Skeletal muscle tissue (tissue), 3 donors: ENCODE measurements at regions not wholly inside any gene's neighbourhood (a gene's known extent, or its start where the extent isn't known, plus 50 kb on each side); places are given as distances from the start of the nearest gene placed in this dataset.

Experiments used
- H3K27ac ChIP-seq: one replicate; pipeline ENCODE4 v1.7.0; 2013; ENCODE audit warnings: mild to moderate bottlenecking, low read depth, low read length, inconsistent platforms
- H3K27me3 ChIP-seq, 3 donors: one replicate each; pipeline ENCODE4 v1.7.0; 2013; ENCODE audit warnings: low read length in 3 of 3; ENCODE audit not compliant: control insufficient read depth in 3 of 3, insufficient read depth in 3 of 3
- H3K36me3 ChIP-seq, 3 donors: one replicate each; pipeline ENCODE4 v1.7.0; 2013; ENCODE audit warnings: low read length in 3 of 3; ENCODE audit not compliant: control insufficient read depth in 3 of 3, insufficient read depth in 3 of 3
- H3K4me1 ChIP-seq, 3 donors: one replicate each; pipeline ENCODE4 v1.7.0; 2013; ENCODE audit warnings: low read length in 3 of 3, mild to moderate bottlenecking in 3 of 3; ENCODE audit not compliant: control insufficient read depth in 3 of 3, insufficient read depth in 3 of 3
- H3K4me3 ChIP-seq, 3 donors: one replicate each; pipeline ENCODE4 v1.7.0; 2013; ENCODE audit warnings: low read length in 3 of 3
- H3K9ac ChIP-seq, 3 donors: one replicate each; pipeline ENCODE4 v1.7.0; 2013; ENCODE audit warnings: low read length in 3 of 3, mild to moderate bottlenecking in 3 of 3, moderate library complexity in 2 of 3, low read depth in 1 of 3
- H3K9me3 ChIP-seq, 3 donors: one replicate each; pipeline ENCODE4 v1.7.0; 2013; ENCODE audit warnings: low read length in 3 of 3; ENCODE audit not compliant: control insufficient read depth in 3 of 3
- donor health status: Osteomylitis.

- Histone ChIP-seq H3K9me3 (no peaks in the 10 kb centered on the region), H3K9ac (no peak overlapping the region), H3K27ac (no peak overlapping the region), H3K4me3 (no peak overlapping the region), H3K36me3 (no peaks in the 10 kb centered on the region), H3K27me3 (no peaks in the 10 kb centered on the region), H3K4me1 (peaks cover 0 to 4% (median 0%) of the 10 kb centered on the region in 3 donors)
These were observed 256.3 kb downstream of the ARL4A start for GRCh38 chr7:12943781-12944180.

GRCh38 chr7:12945901-12946300 is 258.5 kb downstream of the ARL4A start:
- no peaks in the 10 kb centered on the region for H3K9me3 ChIP-seq
- no peak overlapping the region for H3K4me3 ChIP-seq
- H3K9ac ChIP-seq: no peak overlapping the region
- H3K27ac ChIP-seq: no peak overlapping the region
- H3K4me1 ChIP-seq: peaks cover 0 to 4% (median 0%) of the 10 kb centered on the region in 3 donors
- no peaks in the 10 kb centered on the region for H3K36me3 ChIP-seq
- no peaks in the 10 kb centered on the region for H3K27me3 ChIP-seq

- H3K27me3 ChIP-seq: no peaks in the 10 kb centered on the region
- H3K27ac ChIP-seq: no peak overlapping the region
- H3K36me3 ChIP-seq: no peaks in the 10 kb centered on the region
- H3K9ac ChIP-seq: no peak overlapping the region
- H3K4me3 ChIP-seq: no peak overlapping the region
- no peaks in the 10 kb centered on the region for H3K9me3 ChIP-seq
- peaks cover 0 to 3% (median 0%) of the 10 kb centered on the region in 3 donors for H3K4me1 ChIP-seq
These were observed 260.0 kb downstream of the ARL4A start for GRCh38 chr7:12947465-12947864.

GRCh38 chr7:12949060-12949931 is 261.9 kb downstream of the ARL4A start:
- Histone ChIP-seq H3K9me3 (no peaks in the 10 kb centered on the region), H3K27me3 (no peaks in the 10 kb centered on the region), H3K9ac (no peak overlapping the region), H3K4me3 (no peak overlapping the region), H3K36me3 (no peaks in the 10 kb centered on the region), H3K4me1 (no peaks in the 10 kb centered on the region), H3K27ac (no peak overlapping the region)

GRCh38 chr7:12951397-12951801 is 264.0 kb downstream of the ARL4A start:
- no peaks in the 10 kb centered on the region for H3K4me1 ChIP-seq
- no peak overlapping the region for H3K9ac ChIP-seq
- H3K27ac ChIP-seq: no peak overlapping the region
- no peaks in the 10 kb centered on the region for H3K36me3 ChIP-seq
- no peaks in the 10 kb centered on the region for H3K9me3 ChIP-seq
- no peaks in the 10 kb centered on the region for H3K27me3 ChIP-seq
- no peak overlapping the region for H3K4me3 ChIP-seq

- Histone ChIP-seq H3K4me3 (no peak overlapping the region), H3K9ac (no peak overlapping the region), H3K36me3 (no peaks in the 10 kb centered on the region), H3K4me1 (no peaks in the 10 kb centered on the region), H3K27ac (no peak overlapping the region), H3K9me3 (no peaks in the 10 kb centered on the region), H3K27me3 (no peaks in the 10 kb centered on the region)
These were observed 267.1 kb downstream of the ARL4A start for GRCh38 chr7:12954380-12955033.

GRCh38 chr7:12957487-12957886 is 270.1 kb downstream of the ARL4A start:
- no peak overlapping the region for H3K9ac ChIP-seq
- H3K4me1 ChIP-seq: no peaks in the 10 kb centered on the region
- no peaks in the 10 kb centered on the region for H3K36me3 ChIP-seq
- H3K4me3 ChIP-seq: no peak overlapping the region
- no peaks in the 10 kb centered on the region for H3K27me3 ChIP-seq
- no peaks in the 10 kb centered on the region for H3K9me3 ChIP-seq
- no peak overlapping the region for H3K27ac ChIP-seq

- no peaks in the 10 kb centered on the region for H3K4me1 ChIP-seq
- no peak overlapping the region for H3K4me3 ChIP-seq
- no peaks in the 10 kb centered on the region for H3K9me3 ChIP-seq
- no peaks in the 10 kb centered on the region for H3K36me3 ChIP-seq
- H3K9ac ChIP-seq: no peak overlapping the region
- H3K27me3 ChIP-seq: no peaks in the 10 kb centered on the region
- no peak overlapping the region for H3K27ac ChIP-seq
These were observed 274.6 kb downstream of the ARL4A start for GRCh38 chr7:12961910-12962480.

- Histone ChIP-seq H3K9ac (no peak overlapping the region), H3K27ac (no peak overlapping the region), H3K4me3 (no peak overlapping the region), H3K27me3 (no peaks in the 10 kb centered on the region), H3K36me3 (no peaks in the 10 kb centered on the region), H3K9me3 (no peaks in the 10 kb centered on the region), H3K4me1 (no peaks in the 10 kb centered on the region)
These were observed 276.0 kb downstream of the ARL4A start for GRCh38 chr7:12963435-12963834.

- H3K9me3 ChIP-seq: no peaks in the 10 kb centered on the region
- no peaks in the 10 kb centered on the region for H3K27me3 ChIP-seq
- H3K36me3 ChIP-seq: no peaks in the 10 kb centered on the region
- no peaks in the 10 kb centered on the region for H3K4me1 ChIP-seq
- H3K9ac ChIP-seq: no peak overlapping the region
- no peak overlapping the region for H3K27ac ChIP-seq
- no peak overlapping the region for H3K4me3 ChIP-seq
These were observed 277.4 kb downstream of the ARL4A start for GRCh38 chr7:12964836-12965235.
